Motor neuron (in vitro differentiated cells): ENCODE measurements at regions not wholly inside any gene's neighbourhood (a gene's known extent, or its start where the extent isn't known, plus 50 kb on each side); places are given as distances from the start of the nearest gene placed in this dataset.
A peak's percentile ranks its signal among the peaks of the same experiment; 100 is the strongest.

Experiments
- ATAC-seq, 8 experiments: fragments of 200-7000 bp; cut with Tn5 transposase; replicated peaks in 6 of 8; 2 replicates each; pipeline ENCODE4 v1.8.0; 2021; ENCODE audit warnings: mild to moderate bottlenecking in 8 of 8, moderate library complexity in 8 of 8
- H3K27ac ChIP-seq, 2 donors: fragments of 250-450 bp; sonication (Bioruptor Pico); 2 replicates each; pipeline ENCODE4 v1.9.0; 2021; ENCODE audit warnings: antibody characterized with exemption in 2 of 2, mild to moderate bottlenecking in 2 of 2, moderate library complexity in 1 of 2
- H3K4me1 ChIP-seq, 2 donors: fragments of 250-450 bp; sonication (Bioruptor Pico); replicated peaks in 1 of 2; 2 replicates each; pipeline ENCODE4 v1.6.1; 2021; ENCODE audit warnings: antibody characterized with exemption in 2 of 2, mild to moderate bottlenecking in 2 of 2, moderate library complexity in 1 of 2
- H3K4me3 ChIP-seq, 5 donors: fragments of 250-450 bp; sonication (Bioruptor Pico); 2 replicates each; pipeline ENCODE4 v1.9.0; 2021; ENCODE audit warnings: antibody characterized with exemption in 5 of 5, mild to moderate bottlenecking in 5 of 5, moderate library complexity in 4 of 5
- WGBS, 10 experiments: fragments of 450-650 bp; shearing (Covaris generic); methylation state at CpG; one replicate each; pipeline ENCODE4 v1.0.0; 2022; 5-methylcytosine and 5-hydroxymethylcytosine counted together
- in situ Hi-C, 9 experiments: fragments of 400-800 bp; cut with MboI; loops; one replicate each; pipeline ENCODE4 v1.15.0; 2021; ENCODE audit warnings: low sequenced_read_pairs in 9 of 9, low pct_unique_long_range_greater_than_20kb in 2 of 9; ENCODE audit not compliant: unreplicated experiment in 9 of 9

GRCh38 chr6:134683783-134684422, 266.0 kb downstream of the ALDH8A1 start:
- Histone ChIP-seq H3K4me1 (peaks cover under 1 to 7% of the 10 kb centered on the region in 2 donors), H3K4me3 (no peak overlapping the region), H3K27ac (no peak overlapping the region)
- in situ Hi-C loops = no loop called here
- no peak for ATAC-seq
- 0 to 100% (median 54%) methylated on average over 1 to 2 of the region's 2 CpGs; no CpG with 5 or more reads in 2 of the 10 experiments for WGBS, 10 experiments

DNA sequence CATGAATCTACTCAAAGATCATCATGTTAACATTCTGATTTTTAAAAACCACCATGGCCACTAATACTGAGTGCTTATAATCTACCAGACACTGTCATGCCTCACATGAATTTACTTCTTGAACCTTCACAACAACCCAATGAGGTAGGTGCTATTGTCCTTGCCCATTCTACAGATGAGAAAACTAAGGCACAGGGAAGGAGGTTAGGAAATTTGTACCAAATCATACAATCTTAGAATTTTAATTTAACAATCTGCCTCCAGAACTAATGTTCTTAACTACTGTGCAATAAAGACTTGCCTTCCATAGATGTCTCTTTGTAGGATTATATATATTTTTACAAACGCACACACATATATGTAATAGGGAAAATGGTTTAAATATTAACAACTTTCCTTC, 269.5 kb downstream of the ALDH8A1 start:
- 79 to 100% (median 100%) methylated on average over 1 of the region's 1 CpG; no CpG with 5 or more reads in 4 of the 10 experiments for WGBS, 10 experiments
- in situ Hi-C loops = no loop called here

GRCh38 chr6:134680021-134680420, 269.9 kb downstream of the ALDH8A1 start:
- in situ Hi-C loops = no loop called here
- Histone ChIP-seq H3K4me1 (peaks cover 0 to 8% of the 10 kb centered on the region in 2 donors), H3K4me3 (no peak overlapping the region), H3K27ac (no peak overlapping the region)
- WGBS, 10 experiments = 80 to 100% (median 100%) methylated on average over 1 to 3 of the region's 3 CpGs; no CpG with 5 or more reads in 5 of the 10 experiments
- no peak for ATAC-seq

More for the DNA sequence above, 269.5 kb downstream of the ALDH8A1 start:
- no peak overlapping the region for H3K27ac ChIP-seq
- H3K4me1 ChIP-seq = peaks cover 0 to 8% of the 10 kb centered on the region in 2 donors
- H3K4me3 ChIP-seq = no peak overlapping the region
- no peak for ATAC-seq

- Histone ChIP-seq H3K4me1 (peaks cover 0 to 8% of the 10 kb centered on the region in 2 donors), H3K27ac (no peak overlapping the region), H3K4me3 (no peak overlapping the region)
- in situ Hi-C loops = no loop called here
- peak in 4 of 8 experiments; percentile 40 to 71 (median 63) for ATAC-seq
- 78 to 100% (median 89%) methylated on average over 2 to 7 of the region's 7 CpGs; no CpG with 5 or more reads in 3 of the 10 experiments for WGBS, 10 experiments
Measured at GRCh38 chr6:134678436-134678889, 271.4 kb downstream of the ALDH8A1 start.

- H3K27ac ChIP-seq = no peak overlapping the region
- in situ Hi-C loops = no loop called here
- H3K4me3 ChIP-seq = no peak overlapping the region
- peaks cover 0 to 8% of the 10 kb centered on the region in 2 donors for H3K4me1 ChIP-seq
- WGBS, 10 experiments = 77 to 100% (median 89%) methylated on average over 2 to 5 of the region's 6 CpGs; no CpG with 5 or more reads in 1 of the 10 experiments
- ATAC-seq = peak in 3 of 8 experiments; percentile 33 to 76 (median 56)
Measured at GRCh38 chr6:134676307-134677281, 273.3 kb downstream of the ALDH8A1 start.

DNA sequence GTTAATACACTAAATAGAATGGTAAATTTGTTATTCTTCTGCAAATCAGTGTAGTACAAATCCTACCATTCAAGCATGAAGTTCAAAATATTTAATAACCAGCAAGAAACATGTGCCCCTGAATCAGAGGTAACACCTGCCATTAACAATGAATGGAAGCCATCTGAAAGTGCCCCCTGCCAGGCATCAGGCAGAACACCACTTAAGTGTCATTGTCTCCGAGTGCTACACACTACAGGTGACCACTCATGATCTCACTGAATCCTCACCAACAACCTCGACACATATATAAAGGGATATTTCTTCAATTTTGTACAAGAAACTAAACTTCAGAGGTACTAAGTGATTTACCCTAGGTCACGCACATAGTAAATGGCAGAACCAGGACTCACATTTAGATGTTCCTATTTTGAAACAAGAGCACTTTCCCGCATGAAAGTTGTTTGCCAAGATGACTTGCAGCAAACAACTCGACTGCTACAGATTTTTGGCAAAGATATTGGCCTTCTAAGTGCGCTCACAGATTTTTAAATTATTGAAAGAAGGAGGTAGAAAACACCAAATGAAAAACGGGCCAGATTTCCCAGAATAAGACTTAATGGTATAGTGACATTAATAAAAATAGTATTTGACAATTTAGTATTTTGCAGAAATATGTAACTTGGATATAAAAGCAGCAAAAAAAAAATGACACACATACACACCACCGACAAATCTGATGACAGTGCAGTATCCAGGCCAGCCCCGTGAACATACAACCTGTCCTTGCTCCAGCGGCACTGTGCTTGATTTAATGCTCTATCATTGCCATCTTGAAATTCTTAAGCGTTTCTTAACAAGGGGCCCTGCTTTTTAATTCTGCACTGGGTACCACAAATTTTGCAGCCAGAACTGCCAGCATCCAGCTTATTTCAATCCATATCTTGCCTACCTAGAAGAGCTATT, 274.5 kb downstream of the ALDH8A1 start:
- in situ Hi-C loops = no loop called here
- H3K4me1 ChIP-seq = peaks cover 0 to 8% of the 10 kb centered on the region in 2 donors
- no peak overlapping the region for H3K27ac ChIP-seq
- H3K4me3 ChIP-seq = no peak overlapping the region
- ATAC-seq = peak in 1 of 8 experiments; percentile 51
- 71 to 100% (median 81%) methylated on average over 1 to 11 of the region's 11 CpGs for WGBS, 10 experiments

GRCh38 chr6:134674562-134674961, 275.3 kb downstream of the ALDH8A1 start:
- no peak overlapping the region for H3K27ac ChIP-seq
- peaks cover 0 to 8% of the 10 kb centered on the region in 2 donors for H3K4me1 ChIP-seq
- in situ Hi-C loops = no loop called here
- WGBS, 10 experiments = 70 to 100% (median 86%) methylated on average over 1 to 2 of the region's 2 CpGs; no CpG with 5 or more reads in 1 of the 10 experiments
- H3K4me3 ChIP-seq = no peak overlapping the region
- ATAC-seq = no peak

DNA sequence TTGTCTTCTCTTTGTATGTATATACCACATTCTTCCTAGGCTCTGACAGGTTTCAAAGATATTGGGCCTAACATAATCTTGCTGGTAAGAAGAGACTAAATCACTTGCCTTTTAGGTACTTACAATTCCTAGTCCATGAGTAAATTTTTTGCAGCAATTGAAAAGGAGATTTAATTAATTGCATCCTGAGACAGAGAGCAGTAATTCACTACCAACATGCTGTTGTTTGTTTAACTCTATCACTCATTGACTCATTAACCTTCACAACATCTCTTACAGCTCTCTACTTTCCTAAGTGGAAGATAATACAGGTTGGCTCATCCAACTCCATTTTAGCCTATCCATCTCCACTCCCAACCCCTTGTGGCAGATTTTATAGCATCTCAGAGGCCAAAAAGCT, 280.4 kb downstream of the ALDH8A1 start:
- in situ Hi-C loops = no loop called here
- Histone ChIP-seq H3K27ac (no peak overlapping the region), H3K4me3 (no peak overlapping the region), H3K4me1 (no peaks in the 10 kb centered on the region)
- peak in 1 of 8 experiments; percentile 22 for ATAC-seq

- no peak overlapping the region for H3K27ac ChIP-seq
- no peaks in the 10 kb centered on the region for H3K4me1 ChIP-seq
- H3K4me3 ChIP-seq = no peak overlapping the region
- ATAC-seq = no peak
- in situ Hi-C loops = no loop called here
- WGBS, 10 experiments = 89 to 100% (median 100%) methylated on average over 2 of the region's 2 CpGs; no CpG with 5 or more reads in 3 of the 10 experiments
Measured at GRCh38 chr6:134667111-134667510, 282.8 kb downstream of the ALDH8A1 start.

GRCh38 chr6:134666125-134666524, 283.8 kb downstream of the ALDH8A1 start:
- H3K4me1 ChIP-seq = no peaks in the 10 kb centered on the region
- no peak overlapping the region for H3K27ac ChIP-seq
- 60 to 100% (median 100%) methylated on average over 1 of the region's 2 CpGs; no CpG with 5 or more reads in 7 of the 10 experiments for WGBS, 10 experiments
- ATAC-seq = no peak
- in situ Hi-C loops = no loop called here
- no peak overlapping the region for H3K4me3 ChIP-seq

DNA sequence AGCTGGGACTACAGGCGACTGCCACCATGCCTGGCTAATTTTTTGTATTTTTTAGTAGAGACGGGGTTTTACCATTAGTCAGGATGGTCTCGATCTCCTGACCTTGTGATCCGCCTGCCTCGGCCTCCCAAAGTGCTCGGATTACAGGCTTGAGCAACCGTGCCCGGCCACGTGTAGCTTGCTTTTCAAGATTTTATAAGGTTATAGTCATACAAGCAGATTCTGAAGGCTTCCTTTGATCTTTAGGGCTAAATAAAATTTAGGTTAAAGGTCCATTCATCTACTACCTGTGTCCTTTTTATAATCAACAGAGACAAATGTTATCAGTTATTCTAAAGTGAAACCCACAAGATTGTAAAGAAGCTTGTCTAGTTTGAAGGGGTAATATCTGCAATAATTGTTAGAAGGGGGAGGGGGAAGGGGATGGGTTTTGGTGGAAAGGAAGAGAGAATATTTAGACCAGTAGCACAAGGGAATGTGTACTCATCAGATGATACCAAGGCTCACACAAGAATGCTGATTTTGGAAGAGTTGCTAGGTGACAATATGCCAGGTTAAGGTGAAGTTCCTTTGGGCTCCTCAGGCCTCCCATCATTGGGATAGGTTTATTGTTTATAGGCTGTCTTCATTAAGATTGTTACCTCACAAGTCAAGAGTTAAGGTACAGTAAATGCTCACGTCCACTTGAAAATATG, 284.7 kb downstream of the ALDH8A1 start:
- Histone ChIP-seq H3K27ac (no peak overlapping the region), H3K4me3 (no peak overlapping the region), H3K4me1 (no peaks in the 10 kb centered on the region)
- in situ Hi-C loops = no loop called here
- 80 to 100% (median 93%) methylated on average over 1 to 10 of the region's 10 CpGs for WGBS, 10 experiments
- no peak for ATAC-seq
